ENCODE measurements at regions not wholly inside any gene's neighbourhood (a gene's known extent, or its start where the extent isn't known, plus 50 kb on each side); places are given as distances from the start of the nearest gene placed in this dataset.
A peak's percentile ranks its signal among the peaks of the same experiment; 100 is the strongest.

GRCh38 chr13:73901324-73902068, 232.7 kb downstream of the KLF12 start:
- no peak overlapping the region for H3K27ac Mint-ChIP-seq (ENCODE audit: unreplicated experiment)
- H3K4me1 Mint-ChIP-seq (ENCODE audit: low read depth, unreplicated experiment), result peaks cover 3% of the 10 kb centered on the region
- TF ChIP-seq CTCF (IDR thresholded peaks at IDR 0.05; ENCODE audit: insufficient read depth, low read depth, low read length) (no peak), EZH2 (IDR thresholded peaks at IDR 0.05; ENCODE audit: insufficient read depth, low read length) (no peak)

GRCh38 chr13:73900591-73900990, 233.6 kb downstream of the KLF12 start:
- no peak for FAIRE-seq
- peaks cover 3% of the 10 kb centered on the region for H3K79me2 ChIP-seq (ENCODE audit: insufficient read depth, low read length)
- no peaks in the 10 kb centered on the region for H3K27me3 ChIP-seq (ENCODE audit: insufficient read depth, low read length)
- no peak overlapping the region for H3K9ac ChIP-seq (ENCODE audit: low read length)
- DNase-seq (ENCODE audit: low read depth), result peak; percentile 63
- H3K4me3 ChIP-seq (ENCODE audit: insufficient read depth, low read depth, low read length), result no peak overlapping the region
- H3K9me3 ChIP-seq (ENCODE audit: insufficient read depth, low read depth, low read length), result no peaks in the 10 kb centered on the region
- Mint-ChIP-seq H3K36me3 (ENCODE audit: low read depth, unreplicated experiment) (peaks cover 2% of the 10 kb centered on the region), H3K4me1 (ENCODE audit: low read depth, unreplicated experiment) (peaks cover 3% of the 10 kb centered on the region), H3K27me3 (ENCODE audit: low read depth, unreplicated experiment) (no peaks in the 10 kb centered on the region), H3K9me3 (ENCODE audit: unreplicated experiment) (no peaks in the 10 kb centered on the region), H3K27ac (ENCODE audit: unreplicated experiment) (no peak overlapping the region), H3K4me3 (ENCODE audit: unreplicated experiment) (no peak overlapping the region)
- TF ChIP-seq EZH2 (IDR thresholded peaks at IDR 0.05; ENCODE audit: insufficient read depth, low read length) (no peak), CTCF (IDR thresholded peaks at IDR 0.05; ENCODE audit: insufficient read depth, low read depth, low read length) (no peak)
- no peak overlapping the region for H3K4me2 ChIP-seq (ENCODE audit: low read length)
- H3K27ac ChIP-seq (ENCODE audit: low read depth, low read length), result no peak overlapping the region
- no peaks in the 10 kb centered on the region for H3K4me1 ChIP-seq (ENCODE audit: insufficient read depth, low read length)
- H2AFZ ChIP-seq (ENCODE audit: low read depth, low read length), result no peak overlapping the region
- no peaks in the 10 kb centered on the region for H3K36me3 ChIP-seq (ENCODE audit: insufficient read depth, low read length)
- H4K20me1 ChIP-seq (ENCODE audit: insufficient read depth, low read length), result peaks cover 8% of the 10 kb centered on the region

More at GRCh38 chr13:73901324-73902068, 232.7 kb downstream of the KLF12 start:
- Histone ChIP-seq H3K27me3 (ENCODE audit: insufficient read depth, low read length) (no peaks in the 10 kb centered on the region), H3K79me2 (ENCODE audit: insufficient read depth, low read length) (peaks cover 3% of the 10 kb centered on the region), H3K4me2 (ENCODE audit: low read length) (no peak overlapping the region), H3K36me3 (ENCODE audit: insufficient read depth, low read length) (no peaks in the 10 kb centered on the region), H3K27ac (ENCODE audit: low read depth, low read length) (no peak overlapping the region), H3K9me3 (ENCODE audit: insufficient read depth, low read depth, low read length) (no peaks in the 10 kb centered on the region), H3K4me3 (ENCODE audit: insufficient read depth, low read depth, low read length) (no peak overlapping the region), H4K20me1 (ENCODE audit: insufficient read depth, low read length) (peaks cover 8% of the 10 kb centered on the region), H3K9ac (ENCODE audit: low read length) (no peak overlapping the region), H3K4me1 (ENCODE audit: insufficient read depth, low read length) (no peaks in the 10 kb centered on the region), H2AFZ (ENCODE audit: low read depth, low read length) (no peak overlapping the region)
- FAIRE-seq (no peak), DNase-seq (ENCODE audit: low read depth) (no peak)
- Mint-ChIP-seq H3K27me3 (ENCODE audit: low read depth, unreplicated experiment) (no peaks in the 10 kb centered on the region), H3K9me3 (ENCODE audit: unreplicated experiment) (no peaks in the 10 kb centered on the region), H3K4me3 (ENCODE audit: unreplicated experiment) (no peak overlapping the region), H3K36me3 (ENCODE audit: low read depth, unreplicated experiment) (peaks cover 2% of the 10 kb centered on the region)

- FAIRE-seq, result no peak
- H3K4me1 ChIP-seq (ENCODE audit: insufficient read depth, low read length), result no peaks in the 10 kb centered on the region
- TF ChIP-seq CTCF (IDR thresholded peaks at IDR 0.05; ENCODE audit: insufficient read depth, low read depth, low read length) (no peak), EZH2 (IDR thresholded peaks at IDR 0.05; ENCODE audit: insufficient read depth, low read length) (no peak)
- no peak overlapping the region for H3K27ac ChIP-seq (ENCODE audit: low read depth, low read length)
- H3K36me3 ChIP-seq (ENCODE audit: insufficient read depth, low read length), result no peaks in the 10 kb centered on the region
- Mint-ChIP-seq H3K27me3 (ENCODE audit: low read depth, unreplicated experiment) (no peaks in the 10 kb centered on the region), H3K4me3 (ENCODE audit: unreplicated experiment) (no peak overlapping the region), H3K27ac (ENCODE audit: unreplicated experiment) (no peak overlapping the region), H3K9me3 (ENCODE audit: unreplicated experiment) (no peaks in the 10 kb centered on the region), H3K4me1 (ENCODE audit: low read depth, unreplicated experiment) (peaks cover 3% of the 10 kb centered on the region), H3K36me3 (ENCODE audit: low read depth, unreplicated experiment) (peaks cover 2% of the 10 kb centered on the region)
- no peak overlapping the region for H3K4me2 ChIP-seq (ENCODE audit: low read length)
- H2AFZ ChIP-seq (ENCODE audit: low read depth, low read length), result no peak overlapping the region
- H3K27me3 ChIP-seq (ENCODE audit: insufficient read depth, low read length), result no peaks in the 10 kb centered on the region
- no peak overlapping the region for H3K9ac ChIP-seq (ENCODE audit: low read length)
- H3K9me3 ChIP-seq (ENCODE audit: insufficient read depth, low read depth, low read length), result no peaks in the 10 kb centered on the region
- H4K20me1 ChIP-seq (ENCODE audit: insufficient read depth, low read length), result peaks cover 7% of the 10 kb centered on the region
- no peak overlapping the region for H3K4me3 ChIP-seq (ENCODE audit: insufficient read depth, low read depth, low read length)
- H3K79me2 ChIP-seq (ENCODE audit: insufficient read depth, low read length), result peaks cover 3% of the 10 kb centered on the region
- DNase-seq (ENCODE audit: low read depth), result no peak
Observed at GRCh38 chr13:73898899-73899298, 235.3 kb downstream of the KLF12 start.
